IMR-90 (cell line): ENCODE measurements at regions not wholly inside any gene's neighbourhood (a gene's known extent, or its start where the extent isn't known, plus 50 kb on each side); places are given as distances from the start of the nearest gene placed in this dataset.
A peak's percentile ranks its signal among the peaks of the same experiment; 100 is the strongest.

Experiments used
- ATAC-seq: fragments of 200-7000 bp; cut with Tn5 transposase; 2 replicates; pipeline ENCODE4 v1.9.1; 2020; ENCODE audit warnings: low read depth, mild to moderate bottlenecking, moderate library complexity
- BruUV-seq: library from RNA; stranded (reverse); fragments of 400-500 nt; replicated peaks from 2 replicates; lab custom pipeline; 2021; lab: Mats Ljungman, UMichigan
- CTCF ChIA-PET: fragments of 300-600 bp; formaldehyde crosslinking; extraction: SDS; loops from one replicate; lab custom pipeline; 2021; ENCODE audit warnings: antibody characterized with exemption; lab: Yijun Ruan, JAX
- POLR2A ChIA-PET: fragments of 300-600 bp; sonication (Branson Sonifier 250); formaldehyde crosslinking; loops from one replicate; lab custom pipeline; 2022; ENCODE audit warnings: antibody characterized with exemption; ENCODE audit not compliant: unreplicated experiment; lab: Charles Lee
- DNase-seq: peaks from one replicate; pipeline ENCODE4 v3.0.0; 2013
- H2AFZ ChIP-seq: replicated peaks from 2 replicates; pipeline ENCODE3; 2013; ENCODE audit warnings: low read length, mild to moderate bottlenecking; ENCODE audit not compliant: poor library complexity
- H2AK5ac ChIP-seq: 2 replicates; pipeline ENCODE4 v1.6.1; 2013; ENCODE audit warnings: low read depth, low read length, inconsistent platforms
- H2AK9ac ChIP-seq: replicated peaks from 2 replicates; pipeline ENCODE3; 2013; ENCODE audit warnings: mild to moderate bottlenecking, low read depth, low read length, moderate library complexity; ENCODE audit not compliant: poor library complexity
- H2BK120ac ChIP-seq: 2 replicates; pipeline ENCODE4 v1.6.1; 2013; ENCODE audit warnings: low read depth, low read length, inconsistent platforms
- H2BK15ac ChIP-seq: 3 replicates; pipeline ENCODE4 v1.6.1; 2013; ENCODE audit warnings: low read depth, low read length, inconsistent platforms
- H2BK20ac ChIP-seq: 2 replicates; pipeline ENCODE4 v1.6.1; 2013; ENCODE audit warnings: low read depth, mild to moderate bottlenecking, inconsistent platforms, low read length, moderate library complexity
- H2BK5ac ChIP-seq: 2 replicates; pipeline ENCODE4 v1.6.1; 2013; ENCODE audit warnings: mild to moderate bottlenecking, low read depth, low read length, inconsistent platforms; ENCODE audit not compliant: poor library complexity, severe bottlenecking
- H3K14ac ChIP-seq: replicated peaks from 2 replicates; pipeline ENCODE4 v1.6.1; 2013; ENCODE audit warnings: low read depth, low read length, inconsistent platforms
- H3K18ac ChIP-seq: 2 replicates; pipeline ENCODE4 v1.6.1; 2013; ENCODE audit warnings: low read depth, low read length, control low read depth
- H3K23ac ChIP-seq: 2 replicates; pipeline ENCODE4 v1.6.1; 2013; ENCODE audit warnings: low read depth, low read length, inconsistent platforms
- H3K27ac ChIP-seq: 2 replicates; pipeline ENCODE4 v1.5.1; 2013; ENCODE audit warnings: mild to moderate bottlenecking, control low read depth, low read length; ENCODE audit not compliant: insufficient read depth
- H3K27me3 ChIP-seq: 2 replicates; pipeline ENCODE4 v1.6.1; 2013; ENCODE audit warnings: low read length; ENCODE audit not compliant: control insufficient read depth, insufficient read depth
- H3K36me3 ChIP-seq: 2 replicates; pipeline ENCODE4 v1.6.1; 2013; ENCODE audit warnings: low read length, mixed read lengths; ENCODE audit not compliant: control insufficient read depth, insufficient read depth
- H3K4ac ChIP-seq: 2 replicates; pipeline ENCODE4 v1.6.1; 2013; ENCODE audit warnings: low read depth, low read length, inconsistent platforms
- H3K4me1 ChIP-seq: 2 replicates; pipeline ENCODE4 v1.6.1; 2013; ENCODE audit warnings: low read length, mixed read lengths; ENCODE audit not compliant: control insufficient read depth, insufficient read depth
- H3K4me2 ChIP-seq: 2 replicates; pipeline ENCODE4 v1.6.1; 2013; ENCODE audit warnings: low read depth, mild to moderate bottlenecking, control low read depth, low read length, moderate library complexity
- H3K4me3 ChIP-seq: 2 replicates; pipeline ENCODE4 v1.5.1; 2013; ENCODE audit warnings: low read depth, mild to moderate bottlenecking, control low read depth, low read length, moderate library complexity; ENCODE audit not compliant: insufficient read depth
- H3K56ac ChIP-seq: 2 replicates; pipeline ENCODE4 v1.6.1; 2013; ENCODE audit warnings: low read length, inconsistent platforms; ENCODE audit not compliant: insufficient read depth; ENCODE audit errors: extremely low read depth
- H3K79me1 ChIP-seq, 2 experiments: 2 replicates each; pipeline ENCODE4 v1.6.1; 2013; ENCODE audit warnings: low read length in 2 of 2, inconsistent platforms in 1 of 2, low read depth in 1 of 2
- H3K9ac ChIP-seq: 2 replicates; pipeline ENCODE4 v1.6.1; 2013; ENCODE audit warnings: low read depth, low read length, control low read depth
- H3K9me1 ChIP-seq: 2 replicates; pipeline ENCODE4 v1.6.1; 2013; ENCODE audit warnings: low read length, inconsistent platforms; ENCODE audit not compliant: insufficient read depth
- H3K9me3 ChIP-seq: 2 replicates; pipeline ENCODE4 v1.6.1; 2013; ENCODE audit warnings: low read length; ENCODE audit not compliant: control insufficient read depth, insufficient read depth
- H4K20me1 ChIP-seq: 2 replicates; pipeline ENCODE4 v1.6.1; 2013; ENCODE audit warnings: low read length, inconsistent platforms; ENCODE audit not compliant: insufficient read depth
- H4K5ac ChIP-seq: 2 replicates; pipeline ENCODE4 v1.6.1; 2013; ENCODE audit warnings: mild to moderate bottlenecking, low read depth, low read length, control low read depth
- H4K8ac ChIP-seq, 2 experiments: 2 replicates each; pipeline ENCODE4 v1.6.1; 2013; ENCODE audit warnings: low read depth in 2 of 2, low read length in 2 of 2, control low read depth in 1 of 2, inconsistent platforms in 1 of 2
- H4K91ac ChIP-seq: 2 replicates; pipeline ENCODE4 v1.6.1; 2013; ENCODE audit warnings: low read depth, low read length, inconsistent platforms; ENCODE audit not compliant: insufficient read depth
- BHLHE40 ChIP-seq: fragments of 150-350 bp; IDR thresholded peaks from 2 replicates; pipeline ENCODE4 v1.6.1; 2016; ENCODE audit warnings: mild to moderate bottlenecking, low read depth, low read length
- CEBPB ChIP-seq: IDR thresholded peaks from 2 replicates; pipeline ENCODE4 v1.6.1; 2012; ENCODE audit warnings: low read depth, low read length, improper control_type of control experiment
- CHD1 ChIP-seq: IDR thresholded peaks from 2 replicates; pipeline ENCODE4 v1.6.1; 2012; ENCODE audit warnings: low read depth, low read length, improper control_type of control experiment
- CTCF ChIP-seq: conservative IDR thresholded peaks from 2 replicates; pipeline ENCODE4 v1.5.1; 2012; ENCODE audit warnings: mild to moderate bottlenecking, low read depth, low read length, improper control_type of control experiment
- ELK1 ChIP-seq: fragments of 150-350 bp; IDR thresholded peaks from 2 replicates; pipeline ENCODE4 v1.6.1; 2016; ENCODE audit warnings: low read depth, mild to moderate bottlenecking, low read length, moderate library complexity, borderline replicate concordance
- FOS ChIP-seq: fragments of 150-350 bp; IDR thresholded peaks from 2 replicates; pipeline ENCODE4 v1.6.1; 2016; ENCODE audit warnings: low read depth, low read length
- MAZ ChIP-seq: IDR thresholded peaks from 2 replicates; pipeline ENCODE4 v1.6.1; 2012; ENCODE audit warnings: low read depth, mild to moderate bottlenecking, low read length, improper control_type of control experiment, moderate library complexity, borderline replicate concordance
- MXI1 ChIP-seq: IDR thresholded peaks from 2 replicates; pipeline ENCODE4 v1.6.1; 2012; ENCODE audit warnings: low read depth, mild to moderate bottlenecking, low read length, moderate library complexity, borderline replicate concordance
- NFE2L2 ChIP-seq: fragments of 150-350 bp; IDR thresholded peaks from 2 replicates; pipeline ENCODE4 v1.6.1; 2016; ENCODE audit warnings: low read depth, mild to moderate bottlenecking, low read length
- POLR2A ChIP-seq: IDR thresholded peaks from 2 replicates; pipeline ENCODE4 v1.6.1; 2012; ENCODE audit warnings: mild to moderate bottlenecking, low read depth, low read length
- RAD21 ChIP-seq: IDR thresholded peaks from 2 replicates; pipeline ENCODE4 v1.6.1; 2012; ENCODE audit warnings: low read length, improper control_type of control experiment
- RCOR1 ChIP-seq: IDR thresholded peaks from 2 replicates; pipeline ENCODE4 v1.6.1; 2012; ENCODE audit warnings: mild to moderate bottlenecking, low read length, improper control_type of control experiment; ENCODE audit not compliant: insufficient replicate concordance
- RFX5 ChIP-seq: IDR thresholded peaks from 2 replicates; pipeline ENCODE4 v1.8.0; 2012; ENCODE audit warnings: low read depth, mild to moderate bottlenecking, low read length, moderate library complexity
- SMC3 ChIP-seq: fragments of 150-350 bp; IDR thresholded peaks from 2 replicates; pipeline ENCODE4 v1.6.1; 2016; ENCODE audit warnings: low read depth, mild to moderate bottlenecking, antibody characterized with exemption, low read length, moderate library complexity
- USF2 ChIP-seq: fragments of 150-350 bp; IDR thresholded peaks from 2 replicates; pipeline ENCODE4 v1.6.1; 2017; ENCODE audit warnings: mild to moderate bottlenecking, antibody characterized with exemption, low read length, low read depth
- WGBS, 2 experiments: methylation state at CpG; one replicate each; pipeline versions ENCODE4 v1.1.5 to v1.1.7; 2013; ENCODE audit warnings: missing lambda C conversion rate in 2 of 2; ENCODE audit not compliant: insufficient read length in 1 of 2; ENCODE audit errors: extremely low coverage in 2 of 2; 5-methylcytosine and 5-hydroxymethylcytosine counted together
- dilution Hi-C: fragments of 300-500 bp; cut with HindIII; formaldehyde crosslinking; loops from one replicate; pipeline ENCODE4 v1.14.3; 2018; ENCODE audit warnings: low sequenced_read_pairs; ENCODE audit not compliant: unreplicated experiment
- in situ Hi-C: fragments of 300-500 bp; cut with MboI; formaldehyde crosslinking; loops from 3 replicates; pipeline ENCODE4 v1.14.3; 2019; ENCODE audit warnings: low sequenced_read_pairs, inconsistent platforms, mixed read lengths
- intact Hi-C: fragments of 100-400 bp; cut with micrococcal nuclease; formaldehyde crosslinking; loops from 2 replicates; pipeline ENCODE4 v1.10.0; 2022

DNA sequence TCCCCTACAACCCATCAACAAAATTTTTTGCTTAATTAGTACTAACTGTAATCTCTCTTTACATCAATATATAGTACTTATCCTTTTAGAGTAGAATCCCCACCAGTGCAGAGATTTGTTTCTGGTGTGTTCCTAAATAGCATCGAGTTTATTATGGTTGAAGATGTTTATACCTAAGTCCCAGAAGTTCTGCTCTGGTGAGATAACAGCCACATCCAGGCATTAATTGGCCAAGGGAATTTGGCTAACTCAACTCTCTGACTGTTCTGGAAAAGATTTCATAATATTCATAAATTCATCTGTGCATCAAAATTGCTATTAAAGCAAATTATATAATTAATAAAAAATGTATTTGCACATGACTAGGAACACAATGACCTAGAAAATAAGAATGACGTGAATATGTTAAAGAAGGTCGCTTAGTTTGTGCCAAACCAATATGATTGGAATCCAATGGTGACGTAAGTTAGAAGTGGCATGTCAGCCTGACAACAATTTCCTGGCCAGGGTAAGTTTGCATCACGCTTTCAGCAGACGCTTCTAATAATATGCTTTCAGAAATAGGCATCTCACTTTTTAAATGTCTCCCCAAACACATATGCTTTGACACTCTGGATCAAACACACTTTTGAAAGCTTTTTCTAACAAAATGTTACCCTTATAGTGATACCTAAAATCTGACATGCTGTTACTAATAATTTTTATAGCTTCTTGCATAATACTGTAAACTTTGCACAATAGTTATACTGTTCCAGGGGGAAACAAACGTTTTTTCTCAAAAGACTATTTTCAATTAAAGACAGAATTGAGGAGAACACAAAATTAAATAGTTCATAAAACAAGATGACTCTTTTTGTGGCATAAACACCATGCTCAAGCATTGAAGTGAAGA, 236.7 kb downstream of the TENT5A start:
- Histone ChIP-seq H3K4me3 (no peak overlapping the region), H3K36me3 (no peaks in the 10 kb centered on the region), H3K79me1 (no peaks in the 10 kb centered on the region), H2AFZ (no peak overlapping the region), H2BK120ac (no peak overlapping the region), H3K4me2 (no peak overlapping the region), H2AK9ac (no peak overlapping the region), H3K4ac (no peak overlapping the region), H3K23ac (no peak overlapping the region), H2BK20ac (no peak overlapping the region), H3K27ac (no peak overlapping the region), H3K4me1 (no peaks in the 10 kb centered on the region), H3K9ac (no peak overlapping the region), H3K18ac (no peak overlapping the region), H3K56ac (no peak overlapping the region), H3K9me3 (no peaks in the 10 kb centered on the region), H3K14ac (no peak overlapping the region), H2AK5ac (no peak overlapping the region), H2BK5ac (no peak overlapping the region), H4K91ac (no peak overlapping the region), H4K5ac (no peak overlapping the region), H4K8ac (no peak overlapping the region), H4K20me1 (no peaks in the 10 kb centered on the region), H3K9me1 (no peaks in the 10 kb centered on the region), H2BK15ac (no peak overlapping the region), H3K27me3 (no peaks in the 10 kb centered on the region)
- in situ Hi-C loops = no loop called here
- no peak for ATAC-seq
- BruUV-seq = no TSS peak
- DNase-seq = peak; percentile 47
- CTCF ChIA-PET = interaction anchor here (0.6 kb wide), 1 partner anchor 34 kb away, joined by 3 read pairs; no protein-coding TSS in a partner anchor
- dilution Hi-C loops = no loop called here
- WGBS, 2 experiments = 43% methylated on average over 3 of the region's 7 CpGs; no CpG with 5 or more reads in 1 of the 2 experiments
- POLR2A ChIA-PET = no interaction called here
- intact Hi-C loops = no loop called here
- no peak for TF ChIP-seq MXI1
- TF ChIP-seq CEBPB = no peak
- TF ChIP-seq ELK1 = no peak
- no peak for TF ChIP-seq SMC3
- TF ChIP-seq MAZ = no peak
- no peak for TF ChIP-seq USF2
- TF ChIP-seq CHD1 = no peak
- no peak for TF ChIP-seq BHLHE40
- no peak for TF ChIP-seq RFX5
- TF ChIP-seq NFE2L2 = no peak
- no peak for TF ChIP-seq CTCF
- no peak for TF ChIP-seq RAD21
- no peak for TF ChIP-seq RCOR1
- no peak for TF ChIP-seq FOS
- TF ChIP-seq POLR2A = no peak
